ENCODE measurements at regions not wholly inside any gene's neighbourhood (a gene's known extent, or its start where the extent isn't known, plus 50 kb on each side); places are given as distances from the start of the nearest gene placed in this dataset.

DNA sequence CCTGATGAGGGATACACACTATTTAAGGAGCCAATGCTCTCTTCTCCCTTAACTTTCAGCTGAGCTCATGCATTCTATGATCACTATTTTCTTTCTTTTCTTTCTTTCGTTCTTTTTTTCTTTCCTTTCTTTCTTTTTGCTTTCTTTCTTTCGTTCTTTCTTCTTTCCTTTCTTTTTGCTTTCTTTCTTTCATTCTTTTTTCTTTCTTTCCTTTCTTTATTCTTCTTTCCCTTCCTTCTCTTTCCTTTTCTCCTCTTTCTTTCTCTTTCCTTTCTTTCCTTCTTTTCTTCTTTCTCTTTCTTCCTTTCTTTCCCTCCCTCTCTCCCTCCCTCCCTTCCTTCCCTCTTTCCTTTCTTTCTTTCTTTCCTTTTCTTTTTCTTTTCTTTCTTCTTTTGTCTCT, 761.2 kb downstream of the SEMA5A start:
- TF ChIP-seq, protein P1, sequence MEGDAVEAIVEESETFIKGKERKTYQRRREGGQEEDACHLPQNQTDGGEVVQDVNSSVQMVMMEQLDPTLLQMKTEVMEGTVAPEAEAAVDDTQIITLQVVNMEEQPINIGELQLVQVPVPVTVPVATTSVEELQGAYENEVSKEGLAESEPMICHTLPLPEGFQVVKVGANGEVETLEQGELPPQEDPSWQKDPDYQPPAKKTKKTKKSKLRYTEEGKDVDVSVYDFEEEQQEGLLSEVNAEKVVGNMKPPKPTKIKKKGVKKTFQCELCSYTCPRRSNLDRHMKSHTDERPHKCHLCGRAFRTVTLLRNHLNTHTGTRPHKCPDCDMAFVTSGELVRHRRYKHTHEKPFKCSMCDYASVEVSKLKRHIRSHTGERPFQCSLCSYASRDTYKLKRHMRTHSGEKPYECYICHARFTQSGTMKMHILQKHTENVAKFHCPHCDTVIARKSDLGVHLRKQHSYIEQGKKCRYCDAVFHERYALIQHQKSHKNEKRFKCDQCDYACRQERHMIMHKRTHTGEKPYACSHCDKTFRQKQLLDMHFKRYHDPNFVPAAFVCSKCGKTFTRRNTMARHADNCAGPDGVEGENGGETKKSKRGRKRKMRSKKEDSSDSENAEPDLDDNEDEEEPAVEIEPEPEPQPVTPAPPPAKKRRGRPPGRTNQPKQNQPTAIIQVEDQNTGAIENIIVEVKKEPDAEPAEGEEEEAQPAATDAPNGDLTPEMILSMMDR (conservative IDR thresholded peaks at IDR 0.05 in 1 of 2, IDR thresholded peaks at IDR 0.05 in 1 of 2; ENCODE audit: low read depth in 1 of 2, low read length in 2 of 2): no peak
- no peak for TF ChIP-seq EZH2 (IDR thresholded peaks at IDR 0.05; ENCODE audit: low read length, missing control alignments)

Data from fibroblast of lung (primary cell).